Skeletal muscle satellite cell (primary cell): ENCODE measurements at regions not wholly inside any gene's neighbourhood (a gene's known extent, or its start where the extent isn't known, plus 50 kb on each side); places are given as distances from the start of the nearest gene placed in this dataset.
"Not testable (repeated sequence)": the region's sequence is repeated elsewhere in the genome, so short reads cannot be mapped to it uniquely, and the experiment has no call there.

Experiments
- H3K27me3 ChIP-seq: 2 replicates; pipeline ENCODE4 v1.7.0; 2013; ENCODE audit warnings: low read length; ENCODE audit not compliant: control insufficient read depth, insufficient read depth
- H3K36me3 ChIP-seq: 2 replicates; pipeline ENCODE4 v1.7.0; 2013; ENCODE audit warnings: mild to moderate bottlenecking, control low read depth, low read length; ENCODE audit not compliant: insufficient read depth
- H3K4me1 ChIP-seq: 2 replicates; pipeline ENCODE4 v1.7.0; 2013; ENCODE audit warnings: low read length; ENCODE audit not compliant: control insufficient read depth, insufficient read depth
- H3K4me2 ChIP-seq: 2 replicates; pipeline ENCODE4 v1.7.0; 2013; ENCODE audit warnings: mild to moderate bottlenecking, low read length
- H3K4me3 ChIP-seq: 2 replicates; pipeline ENCODE4 v1.7.0; 2013; ENCODE audit warnings: low read length
- H3K9ac ChIP-seq: 2 replicates; pipeline ENCODE4 v1.7.0; 2013; ENCODE audit warnings: mild to moderate bottlenecking, low read depth, low read length, moderate library complexity
- H3K9me3 ChIP-seq: replicated peaks from 2 replicates; pipeline ENCODE4 v1.7.0; 2013; ENCODE audit warnings: mild to moderate bottlenecking, control low read depth, low read length

- H3K27me3 ChIP-seq, H3K4me1 ChIP-seq, H3K36me3 ChIP-seq, H3K4me2 ChIP-seq, H3K9ac ChIP-seq, H3K9me3 ChIP-seq, H3K4me3 ChIP-seq: not testable (repeated sequence)
Observed at GRCh38 chr4:148898139-148898538, 455.9 kb upstream of the NR3C2 start.

GRCh38 chr4:148893095-148893494, 450.9 kb upstream of the NR3C2 start:
- H3K4me1 ChIP-seq: no peaks in the 10 kb centered on the region
- peaks cover 2% of the 10 kb centered on the region for H3K27me3 ChIP-seq
- no peak overlapping the region for H3K9ac ChIP-seq
- no peak overlapping the region for H3K4me2 ChIP-seq
- H3K36me3 ChIP-seq: no peaks in the 10 kb centered on the region
- no peak overlapping the region for H3K4me3 ChIP-seq
- H3K9me3 ChIP-seq: no peaks in the 10 kb centered on the region

DNA sequence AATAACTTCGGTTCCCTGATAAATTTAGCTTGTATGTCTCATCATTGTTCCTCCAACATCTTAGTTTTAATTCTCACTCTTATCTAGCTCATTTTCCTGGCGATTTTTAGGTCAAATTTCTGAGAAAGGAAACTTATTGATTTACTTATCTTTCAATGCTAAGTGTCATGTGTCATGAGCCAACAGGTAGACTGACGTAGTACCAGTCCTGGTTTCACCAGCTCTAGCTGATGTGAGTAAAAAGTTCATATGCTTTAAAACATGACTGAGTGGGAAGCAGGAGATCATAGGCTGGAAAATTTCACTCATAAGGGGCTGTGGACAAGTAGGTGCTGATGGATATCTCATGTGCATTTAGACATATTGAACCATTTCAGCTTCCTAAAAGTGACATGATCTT, 441.7 kb upstream of the NR3C2 start:
- no peak overlapping the region for H3K4me2 ChIP-seq
- H3K4me3 ChIP-seq: no peak overlapping the region
- no peaks in the 10 kb centered on the region for H3K4me1 ChIP-seq
- H3K9me3 ChIP-seq: no peaks in the 10 kb centered on the region
- H3K36me3 ChIP-seq: no peaks in the 10 kb centered on the region
- no peak overlapping the region for H3K9ac ChIP-seq
- no peaks in the 10 kb centered on the region for H3K27me3 ChIP-seq

DNA sequence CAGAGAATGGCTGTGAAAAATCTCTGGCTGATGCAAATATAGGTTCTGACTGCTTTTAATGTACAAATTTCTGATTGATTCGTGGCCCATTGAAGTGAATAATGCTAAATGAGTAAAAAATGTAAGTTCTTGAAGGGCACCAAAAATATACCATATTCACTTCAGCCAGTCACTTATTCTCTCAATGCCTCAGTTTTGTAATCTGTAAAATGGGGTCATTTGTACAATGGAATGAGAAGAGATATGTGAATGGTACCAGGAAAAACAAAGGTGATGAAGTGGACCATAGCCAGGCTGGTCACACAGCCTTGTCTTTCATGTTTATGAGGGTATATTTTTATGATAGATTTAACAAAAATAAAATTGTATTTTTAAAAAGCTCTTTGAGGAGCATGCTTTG, 441.2 kb upstream of the NR3C2 start:
- Histone ChIP-seq H3K4me3 (no peak overlapping the region), H3K4me1 (no peaks in the 10 kb centered on the region), H3K9ac (no peak overlapping the region), H3K9me3 (no peaks in the 10 kb centered on the region), H3K27me3 (no peaks in the 10 kb centered on the region), H3K36me3 (no peaks in the 10 kb centered on the region), H3K4me2 (no peak overlapping the region)

DNA sequence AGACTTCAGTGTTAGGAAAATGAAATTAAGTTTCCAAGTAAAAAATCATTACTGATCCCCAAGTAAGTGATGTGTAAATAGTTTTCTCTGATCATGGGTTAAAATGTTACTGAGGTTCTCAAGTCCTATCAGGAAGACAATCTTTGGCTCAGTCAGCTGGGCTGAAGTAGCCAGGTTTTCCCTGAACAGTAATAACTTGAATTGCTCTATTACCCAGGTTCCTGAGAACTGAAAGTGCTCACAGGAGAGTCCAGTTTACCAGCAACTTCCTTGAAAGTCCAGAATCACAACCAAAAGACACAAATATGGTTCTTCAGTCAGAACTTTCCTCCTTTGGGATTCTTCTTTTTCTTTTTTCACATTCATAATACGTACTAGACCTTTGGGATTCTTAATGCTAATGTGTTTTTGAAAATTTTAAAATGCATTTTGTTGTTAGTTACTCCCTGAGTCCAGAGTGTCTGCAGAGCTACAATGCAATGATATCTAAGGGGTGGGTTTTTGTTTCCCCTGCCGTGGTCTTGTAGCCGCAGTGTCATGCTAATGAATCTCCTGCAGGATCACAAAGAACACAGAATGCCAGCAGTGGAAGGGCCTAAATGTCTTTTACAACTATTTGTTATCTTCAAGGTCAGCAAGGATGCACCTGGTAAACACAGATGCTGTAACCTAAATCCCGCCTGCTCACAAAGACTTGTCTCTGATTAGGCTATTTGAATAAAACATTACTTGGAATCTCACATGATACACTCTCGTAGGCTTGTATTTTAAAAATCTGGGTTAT, 439.8 kb upstream of the NR3C2 start:
- no peaks in the 10 kb centered on the region for H3K4me1 ChIP-seq
- no peak overlapping the region for H3K4me2 ChIP-seq
- no peak overlapping the region for H3K4me3 ChIP-seq
- H3K27me3 ChIP-seq: no peaks in the 10 kb centered on the region
- H3K36me3 ChIP-seq: no peaks in the 10 kb centered on the region
- H3K9me3 ChIP-seq: no peaks in the 10 kb centered on the region
- no peak overlapping the region for H3K9ac ChIP-seq

DNA sequence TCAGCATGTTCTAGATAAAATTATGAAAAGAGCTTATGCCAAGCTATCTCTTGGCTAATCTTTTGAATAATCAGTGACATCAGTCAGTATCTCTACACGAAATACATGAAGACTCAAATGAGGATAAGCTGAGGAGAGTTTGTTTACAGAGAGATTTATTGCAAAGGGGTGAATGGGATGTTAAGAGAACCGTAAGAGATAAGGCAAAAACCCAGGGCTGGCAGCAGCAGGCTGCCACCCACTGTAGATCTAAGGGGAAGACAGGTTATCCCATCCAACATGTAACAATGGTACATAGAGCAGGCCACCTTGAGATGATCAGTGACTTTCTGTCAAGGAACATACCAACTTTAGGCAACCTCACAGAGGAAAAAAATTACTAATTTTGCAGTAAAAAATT, 432.1 kb upstream of the NR3C2 start:
- no peaks in the 10 kb centered on the region for H3K36me3 ChIP-seq
- H3K4me1 ChIP-seq: no peaks in the 10 kb centered on the region
- no peaks in the 10 kb centered on the region for H3K9me3 ChIP-seq
- no peaks in the 10 kb centered on the region for H3K27me3 ChIP-seq
- no peak overlapping the region for H3K9ac ChIP-seq
- H3K4me3 ChIP-seq: no peak overlapping the region
- no peak overlapping the region for H3K4me2 ChIP-seq

- Histone ChIP-seq H3K4me2 (no peak overlapping the region), H3K36me3 (no peaks in the 10 kb centered on the region), H3K4me1 (no peaks in the 10 kb centered on the region), H3K9ac (no peak overlapping the region), H3K9me3 (no peaks in the 10 kb centered on the region), H3K4me3 (no peak overlapping the region), H3K27me3 (no peaks in the 10 kb centered on the region)
Observed at GRCh38 chr4:148868191-148868590, 426.0 kb upstream of the NR3C2 start.

DNA sequence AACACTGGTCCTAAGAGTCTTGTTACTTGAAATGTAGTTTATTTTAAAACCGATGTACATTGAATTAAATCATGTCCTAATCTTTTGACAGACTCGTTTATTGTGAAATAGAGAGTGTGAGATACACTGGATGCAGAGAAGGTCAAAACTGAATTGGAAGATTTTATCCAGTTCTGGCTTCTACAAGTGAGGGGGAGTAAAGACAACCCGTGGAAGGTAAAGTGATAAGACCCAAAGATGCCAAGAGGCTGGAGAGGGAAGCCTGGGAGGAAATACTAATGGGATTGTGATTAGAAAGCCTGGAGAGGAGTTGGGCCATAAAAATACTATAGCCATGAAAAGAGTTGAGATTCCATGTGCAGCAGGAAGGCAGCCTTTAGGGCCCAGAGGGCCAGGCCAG, 424.5 kb upstream of the NR3C2 start:
- Histone ChIP-seq H3K9ac (no peak overlapping the region), H3K27me3 (no peaks in the 10 kb centered on the region), H3K36me3 (no peaks in the 10 kb centered on the region), H3K4me2 (no peak overlapping the region), H3K4me3 (no peak overlapping the region), H3K9me3 (no peaks in the 10 kb centered on the region), H3K4me1 (no peaks in the 10 kb centered on the region)

- Histone ChIP-seq H3K4me1 (peaks cover 5% of the 10 kb centered on the region), H3K9ac (no peak overlapping the region), H3K9me3 (no peaks in the 10 kb centered on the region), H3K36me3 (no peaks in the 10 kb centered on the region), H3K4me2 (no peak overlapping the region), H3K27me3 (no peaks in the 10 kb centered on the region), H3K4me3 (no peak overlapping the region)
Observed at GRCh38 chr4:148857973-148858534, 415.8 kb upstream of the NR3C2 start.

DNA sequence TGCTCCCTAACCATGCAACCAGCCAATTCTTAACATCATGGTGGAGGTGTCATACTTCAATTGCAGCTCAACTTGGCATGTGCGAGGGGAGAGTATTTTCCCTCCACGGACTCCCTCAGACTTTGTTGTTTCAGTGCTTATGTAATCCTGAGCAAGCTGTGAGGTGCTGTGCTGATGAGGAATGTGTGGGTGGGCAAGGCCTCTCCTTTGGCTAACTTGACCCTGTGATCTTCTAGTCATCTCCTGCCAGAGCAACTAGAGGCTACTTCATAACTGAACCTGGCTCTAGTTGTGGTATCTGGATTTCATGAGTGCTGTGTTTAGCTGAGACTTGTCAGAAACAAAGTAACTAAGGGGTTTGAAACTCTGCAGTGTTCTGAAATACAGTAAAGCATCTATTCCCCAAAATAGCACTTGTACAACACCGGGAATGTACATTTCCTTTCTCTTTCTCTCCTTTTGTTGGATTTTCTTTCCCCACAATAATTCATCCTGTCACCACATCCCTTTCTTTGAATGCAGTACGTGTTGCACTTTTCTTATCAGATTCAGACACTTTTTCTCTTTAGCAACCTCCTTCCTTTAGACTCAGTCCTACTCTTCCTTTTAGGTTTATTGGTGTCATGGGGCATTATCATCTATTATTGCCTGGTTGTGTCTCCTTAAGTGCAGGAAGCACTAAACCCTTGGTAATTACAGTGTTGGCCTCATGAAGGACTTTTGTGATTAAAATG, 415.2 kb upstream of the NR3C2 start:
- Histone ChIP-seq H3K9ac (no peak overlapping the region), H3K4me1 (peaks cover 5% of the 10 kb centered on the region), H3K4me3 (no peak overlapping the region), H3K36me3 (no peaks in the 10 kb centered on the region), H3K27me3 (no peaks in the 10 kb centered on the region), H3K4me2 (no peak overlapping the region), H3K9me3 (no peaks in the 10 kb centered on the region)

GRCh38 chr4:148854203-148854602, 412.0 kb upstream of the NR3C2 start:
- Histone ChIP-seq H3K4me3 (no peak overlapping the region), H3K9me3 (no peaks in the 10 kb centered on the region), H3K4me1 (peaks cover 5% of the 10 kb centered on the region), H3K9ac (no peak overlapping the region), H3K27me3 (no peaks in the 10 kb centered on the region), H3K4me2 (no peak overlapping the region), H3K36me3 (no peaks in the 10 kb centered on the region)
